ENCODE measurements at regions not wholly inside any gene's neighbourhood (a gene's known extent, or its start where the extent isn't known, plus 50 kb on each side); places are given as distances from the start of the nearest gene placed in this dataset.

DNA sequence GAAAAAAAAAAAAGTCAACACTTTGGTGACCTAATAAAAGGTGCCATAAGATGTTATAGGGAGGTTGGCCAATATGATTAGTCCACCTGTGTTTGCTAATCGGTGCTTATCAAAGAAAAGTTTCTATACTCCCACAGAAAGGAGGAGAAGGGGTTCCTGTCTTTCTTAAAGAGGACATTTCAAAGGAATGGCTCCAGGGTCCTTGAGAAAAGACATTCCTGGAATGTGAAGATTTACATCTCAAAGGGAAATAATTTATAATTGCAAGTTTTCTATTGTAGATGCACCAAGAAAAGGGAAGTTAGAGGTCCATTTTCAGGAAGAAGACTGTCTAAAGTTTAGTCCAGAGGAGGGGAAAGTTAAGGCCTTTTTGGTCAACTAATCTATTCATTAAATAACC is 715.3 kb downstream of the NXPH1 start:
- TF ChIP-seq, protein P1, sequence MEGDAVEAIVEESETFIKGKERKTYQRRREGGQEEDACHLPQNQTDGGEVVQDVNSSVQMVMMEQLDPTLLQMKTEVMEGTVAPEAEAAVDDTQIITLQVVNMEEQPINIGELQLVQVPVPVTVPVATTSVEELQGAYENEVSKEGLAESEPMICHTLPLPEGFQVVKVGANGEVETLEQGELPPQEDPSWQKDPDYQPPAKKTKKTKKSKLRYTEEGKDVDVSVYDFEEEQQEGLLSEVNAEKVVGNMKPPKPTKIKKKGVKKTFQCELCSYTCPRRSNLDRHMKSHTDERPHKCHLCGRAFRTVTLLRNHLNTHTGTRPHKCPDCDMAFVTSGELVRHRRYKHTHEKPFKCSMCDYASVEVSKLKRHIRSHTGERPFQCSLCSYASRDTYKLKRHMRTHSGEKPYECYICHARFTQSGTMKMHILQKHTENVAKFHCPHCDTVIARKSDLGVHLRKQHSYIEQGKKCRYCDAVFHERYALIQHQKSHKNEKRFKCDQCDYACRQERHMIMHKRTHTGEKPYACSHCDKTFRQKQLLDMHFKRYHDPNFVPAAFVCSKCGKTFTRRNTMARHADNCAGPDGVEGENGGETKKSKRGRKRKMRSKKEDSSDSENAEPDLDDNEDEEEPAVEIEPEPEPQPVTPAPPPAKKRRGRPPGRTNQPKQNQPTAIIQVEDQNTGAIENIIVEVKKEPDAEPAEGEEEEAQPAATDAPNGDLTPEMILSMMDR (conservative IDR thresholded peaks at IDR 0.05 in 1 of 2, IDR thresholded peaks at IDR 0.05 in 1 of 2; ENCODE audit: extremely low read depth in 1 of 2, insufficient read depth in 1 of 2, low read depth in 1 of 2, low read length in 2 of 2) = no peak
- no peak for TF ChIP-seq EZH2 (IDR thresholded peaks at IDR 0.05; ENCODE audit: borderline replicate concordance, low read length)

Measured in mammary epithelial cell (primary cell).